H1 (cell line): ENCODE measurements at regions not wholly inside any gene's neighbourhood (a gene's known extent, or its start where the extent isn't known, plus 50 kb on each side); places are given as distances from the start of the nearest gene placed in this dataset.

ENCODE experiments used
- CREB1 ChIP-seq: IDR thresholded peaks from 2 replicates; pipeline ENCODE4 v1.6.1; 2012; ENCODE audit warnings: inconsistent platforms
- HDAC2 ChIP-seq, 2 experiments: fragments of 300-600 bp in 1 of 2; sonication (generic) in 1 of 2; IDR thresholded peaks; 2 replicates each; pipeline ENCODE4 v1.6.1; 2011 to 2012; ENCODE audit warnings: low read depth in 2 of 2, low read length in 2 of 2, mild to moderate bottlenecking in 2 of 2, moderate library complexity in 2 of 2, borderline replicate concordance in 1 of 2, inconsistent platforms in 1 of 2
- SIX5 ChIP-seq: IDR thresholded peaks from 2 replicates; pipeline ENCODE4 v1.6.1; 2011; ENCODE audit warnings: mild to moderate bottlenecking, low read depth, low read length
- SUZ12 ChIP-seq: fragments of 200-600 bp; sonication (generic); IDR thresholded peaks from 2 replicates; pipeline ENCODE4 v1.6.1; 2012; ENCODE audit warnings: mild to moderate bottlenecking, inconsistent platforms, low read length, moderate library complexity, mixed read lengths
- TF ChIP-seq, protein P1 (sequence below), 3 experiments: IDR thresholded peaks; 1 replicate in 2 of 3; 2 replicates in 1 of 3; pipeline versions ENCODE4 v1.5.1 to v1.6.1; 2011; ENCODE audit warnings: low read length in 3 of 3, mild to moderate bottlenecking in 3 of 3, inconsistent platforms in 2 of 3, low read depth in 1 of 3, moderate library complexity in 1 of 3; ENCODE audit not compliant: insufficient read depth in 1 of 3; ENCODE audit errors: control extremely low read depth in 1 of 3
- TF ChIP-seq, protein P2 (sequence below): fragments of 300-600 bp; sonication (generic); IDR thresholded peaks from 2 replicates; pipeline ENCODE4 v1.7.1; 2012; ENCODE audit warnings: low read length, moderate library complexity, mild to moderate bottlenecking, inconsistent platforms; ENCODE audit not compliant: insufficient replicate concordance

DNA sequence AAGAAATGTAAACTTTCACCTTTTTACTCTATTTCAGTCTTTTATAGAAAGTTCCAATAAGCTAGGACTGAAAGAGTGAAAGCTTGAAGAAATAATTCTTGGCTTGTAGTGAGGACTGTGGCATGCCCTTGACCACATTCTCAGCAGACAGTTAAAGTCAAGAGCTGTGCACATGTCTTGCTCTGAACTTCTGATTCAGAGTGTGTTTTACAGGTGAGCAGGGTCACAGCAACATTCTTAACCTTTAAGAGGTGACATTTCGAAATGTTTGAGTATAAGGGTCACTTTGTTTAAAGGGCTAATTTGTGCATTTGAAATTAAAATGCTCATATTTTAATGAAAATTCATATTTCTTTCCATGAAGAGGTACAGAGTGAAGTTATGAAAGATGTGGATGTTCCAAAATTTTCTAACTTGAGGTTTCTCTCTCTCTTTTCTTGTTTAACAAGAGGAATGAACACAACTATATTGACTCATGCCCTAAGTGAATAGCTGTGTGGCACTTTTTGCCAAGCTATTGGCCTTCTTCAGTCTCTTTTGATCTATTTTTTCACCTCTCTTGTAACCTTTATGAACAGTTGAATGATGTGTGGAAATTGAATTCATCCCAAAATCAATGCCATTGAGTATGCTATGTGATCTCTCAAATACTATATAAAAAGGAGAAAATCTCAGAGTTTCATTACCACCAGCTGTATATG is 918.1 kb downstream of the ADGRL2 start (continued):
- TF ChIP-seq, protein P1, sequence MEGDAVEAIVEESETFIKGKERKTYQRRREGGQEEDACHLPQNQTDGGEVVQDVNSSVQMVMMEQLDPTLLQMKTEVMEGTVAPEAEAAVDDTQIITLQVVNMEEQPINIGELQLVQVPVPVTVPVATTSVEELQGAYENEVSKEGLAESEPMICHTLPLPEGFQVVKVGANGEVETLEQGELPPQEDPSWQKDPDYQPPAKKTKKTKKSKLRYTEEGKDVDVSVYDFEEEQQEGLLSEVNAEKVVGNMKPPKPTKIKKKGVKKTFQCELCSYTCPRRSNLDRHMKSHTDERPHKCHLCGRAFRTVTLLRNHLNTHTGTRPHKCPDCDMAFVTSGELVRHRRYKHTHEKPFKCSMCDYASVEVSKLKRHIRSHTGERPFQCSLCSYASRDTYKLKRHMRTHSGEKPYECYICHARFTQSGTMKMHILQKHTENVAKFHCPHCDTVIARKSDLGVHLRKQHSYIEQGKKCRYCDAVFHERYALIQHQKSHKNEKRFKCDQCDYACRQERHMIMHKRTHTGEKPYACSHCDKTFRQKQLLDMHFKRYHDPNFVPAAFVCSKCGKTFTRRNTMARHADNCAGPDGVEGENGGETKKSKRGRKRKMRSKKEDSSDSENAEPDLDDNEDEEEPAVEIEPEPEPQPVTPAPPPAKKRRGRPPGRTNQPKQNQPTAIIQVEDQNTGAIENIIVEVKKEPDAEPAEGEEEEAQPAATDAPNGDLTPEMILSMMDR (IDR thresholded peaks at IDR 0.05; ENCODE audit: control extremely low read depth in 1 of 3, insufficient read depth in 1 of 3, low read depth in 1 of 3, low read length in 3 of 3), result no peak
- TF ChIP-seq HDAC2 (IDR thresholded peaks at IDR 0.05; ENCODE audit: borderline replicate concordance in 1 of 2, low read depth in 2 of 2, low read length in 2 of 2) (no peak), SUZ12 (no peak), SIX5 (no peak), CREB1 (no peak)
- TF ChIP-seq, protein P2, sequence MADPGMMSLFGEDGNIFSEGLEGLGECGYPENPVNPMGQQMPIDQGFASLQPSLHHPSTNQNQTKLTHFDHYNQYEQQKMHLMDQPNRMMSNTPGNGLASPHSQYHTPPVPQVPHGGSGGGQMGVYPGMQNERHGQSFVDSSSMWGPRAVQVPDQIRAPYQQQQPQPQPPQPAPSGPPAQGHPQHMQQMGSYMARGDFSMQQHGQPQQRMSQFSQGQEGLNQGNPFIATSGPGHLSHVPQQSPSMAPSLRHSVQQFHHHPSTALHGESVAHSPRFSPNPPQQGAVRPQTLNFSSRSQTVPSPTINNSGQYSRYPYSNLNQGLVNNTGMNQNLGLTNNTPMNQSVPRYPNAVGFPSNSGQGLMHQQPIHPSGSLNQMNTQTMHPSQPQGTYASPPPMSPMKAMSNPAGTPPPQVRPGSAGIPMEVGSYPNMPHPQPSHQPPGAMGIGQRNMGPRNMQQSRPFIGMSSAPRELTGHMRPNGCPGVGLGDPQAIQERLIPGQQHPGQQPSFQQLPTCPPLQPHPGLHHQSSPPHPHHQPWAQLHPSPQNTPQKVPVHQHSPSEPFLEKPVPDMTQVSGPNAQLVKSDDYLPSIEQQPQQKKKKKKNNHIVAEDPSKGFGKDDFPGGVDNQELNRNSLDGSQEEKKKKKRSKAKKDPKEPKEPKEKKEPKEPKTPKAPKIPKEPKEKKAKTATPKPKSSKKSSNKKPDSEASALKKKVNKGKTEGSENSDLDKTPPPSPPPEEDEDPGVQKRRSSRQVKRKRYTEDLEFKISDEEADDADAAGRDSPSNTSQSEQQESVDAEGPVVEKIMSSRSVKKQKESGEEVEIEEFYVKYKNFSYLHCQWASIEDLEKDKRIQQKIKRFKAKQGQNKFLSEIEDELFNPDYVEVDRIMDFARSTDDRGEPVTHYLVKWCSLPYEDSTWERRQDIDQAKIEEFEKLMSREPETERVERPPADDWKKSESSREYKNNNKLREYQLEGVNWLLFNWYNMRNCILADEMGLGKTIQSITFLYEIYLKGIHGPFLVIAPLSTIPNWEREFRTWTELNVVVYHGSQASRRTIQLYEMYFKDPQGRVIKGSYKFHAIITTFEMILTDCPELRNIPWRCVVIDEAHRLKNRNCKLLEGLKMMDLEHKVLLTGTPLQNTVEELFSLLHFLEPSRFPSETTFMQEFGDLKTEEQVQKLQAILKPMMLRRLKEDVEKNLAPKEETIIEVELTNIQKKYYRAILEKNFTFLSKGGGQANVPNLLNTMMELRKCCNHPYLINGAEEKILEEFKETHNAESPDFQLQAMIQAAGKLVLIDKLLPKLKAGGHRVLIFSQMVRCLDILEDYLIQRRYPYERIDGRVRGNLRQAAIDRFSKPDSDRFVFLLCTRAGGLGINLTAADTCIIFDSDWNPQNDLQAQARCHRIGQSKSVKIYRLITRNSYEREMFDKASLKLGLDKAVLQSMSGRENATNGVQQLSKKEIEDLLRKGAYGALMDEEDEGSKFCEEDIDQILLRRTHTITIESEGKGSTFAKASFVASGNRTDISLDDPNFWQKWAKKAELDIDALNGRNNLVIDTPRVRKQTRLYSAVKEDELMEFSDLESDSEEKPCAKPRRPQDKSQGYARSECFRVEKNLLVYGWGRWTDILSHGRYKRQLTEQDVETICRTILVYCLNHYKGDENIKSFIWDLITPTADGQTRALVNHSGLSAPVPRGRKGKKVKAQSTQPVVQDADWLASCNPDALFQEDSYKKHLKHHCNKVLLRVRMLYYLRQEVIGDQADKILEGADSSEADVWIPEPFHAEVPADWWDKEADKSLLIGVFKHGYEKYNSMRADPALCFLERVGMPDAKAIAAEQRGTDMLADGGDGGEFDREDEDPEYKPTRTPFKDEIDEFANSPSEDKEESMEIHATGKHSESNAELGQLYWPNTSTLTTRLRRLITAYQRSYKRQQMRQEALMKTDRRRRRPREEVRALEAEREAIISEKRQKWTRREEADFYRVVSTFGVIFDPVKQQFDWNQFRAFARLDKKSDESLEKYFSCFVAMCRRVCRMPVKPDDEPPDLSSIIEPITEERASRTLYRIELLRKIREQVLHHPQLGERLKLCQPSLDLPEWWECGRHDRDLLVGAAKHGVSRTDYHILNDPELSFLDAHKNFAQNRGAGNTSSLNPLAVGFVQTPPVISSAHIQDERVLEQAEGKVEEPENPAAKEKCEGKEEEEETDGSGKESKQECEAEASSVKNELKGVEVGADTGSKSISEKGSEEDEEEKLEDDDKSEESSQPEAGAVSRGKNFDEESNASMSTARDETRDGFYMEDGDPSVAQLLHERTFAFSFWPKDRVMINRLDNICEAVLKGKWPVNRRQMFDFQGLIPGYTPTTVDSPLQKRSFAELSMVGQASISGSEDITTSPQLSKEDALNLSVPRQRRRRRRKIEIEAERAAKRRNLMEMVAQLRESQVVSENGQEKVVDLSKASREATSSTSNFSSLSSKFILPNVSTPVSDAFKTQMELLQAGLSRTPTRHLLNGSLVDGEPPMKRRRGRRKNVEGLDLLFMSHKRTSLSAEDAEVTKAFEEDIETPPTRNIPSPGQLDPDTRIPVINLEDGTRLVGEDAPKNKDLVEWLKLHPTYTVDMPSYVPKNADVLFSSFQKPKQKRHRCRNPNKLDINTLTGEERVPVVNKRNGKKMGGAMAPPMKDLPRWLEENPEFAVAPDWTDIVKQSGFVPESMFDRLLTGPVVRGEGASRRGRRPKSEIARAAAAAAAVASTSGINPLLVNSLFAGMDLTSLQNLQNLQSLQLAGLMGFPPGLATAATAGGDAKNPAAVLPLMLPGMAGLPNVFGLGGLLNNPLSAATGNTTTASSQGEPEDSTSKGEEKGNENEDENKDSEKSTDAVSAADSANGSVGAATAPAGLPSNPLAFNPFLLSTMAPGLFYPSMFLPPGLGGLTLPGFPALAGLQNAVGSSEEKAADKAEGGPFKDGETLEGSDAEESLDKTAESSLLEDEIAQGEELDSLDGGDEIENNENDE, result no peak
